Tibial nerve (tissue), 4 donors: ENCODE measurements at regions not wholly inside any gene's neighbourhood (a gene's known extent, or its start where the extent isn't known, plus 50 kb on each side); places are given as distances from the start of the nearest gene placed in this dataset.

Experiments
- EP300 ChIP-seq, 2 donors: sonication (generic); formaldehyde crosslinking; IDR thresholded peaks; one replicate each; pipeline ENCODE4 v1.6.1; 2017; ENCODE audit warnings: antibody characterized with exemption in 2 of 2, mild to moderate bottlenecking in 1 of 2
- POLR2A ChIP-seq, 2 donors: fragments of 450-650 bp; IDR thresholded peaks; one replicate each; pipeline ENCODE4 v1.6.1; 2017; ENCODE audit warnings: antibody characterized with exemption in 2 of 2, mild to moderate bottlenecking in 2 of 2, moderate library complexity in 2 of 2
- TF ChIP-seq, protein P1 (sequence below), 5 experiments: fragments of 200-600 bp in 3 of 5; fragments of 450-650 bp in 2 of 5; sonication (generic) in 3 of 5; IDR thresholded peaks; one replicate each; pipeline ENCODE4 v1.5.1; 2016 to 2019; ENCODE audit warnings: antibody characterized with exemption in 5 of 5, mild to moderate bottlenecking in 3 of 5, moderate library complexity in 2 of 5

DNA sequence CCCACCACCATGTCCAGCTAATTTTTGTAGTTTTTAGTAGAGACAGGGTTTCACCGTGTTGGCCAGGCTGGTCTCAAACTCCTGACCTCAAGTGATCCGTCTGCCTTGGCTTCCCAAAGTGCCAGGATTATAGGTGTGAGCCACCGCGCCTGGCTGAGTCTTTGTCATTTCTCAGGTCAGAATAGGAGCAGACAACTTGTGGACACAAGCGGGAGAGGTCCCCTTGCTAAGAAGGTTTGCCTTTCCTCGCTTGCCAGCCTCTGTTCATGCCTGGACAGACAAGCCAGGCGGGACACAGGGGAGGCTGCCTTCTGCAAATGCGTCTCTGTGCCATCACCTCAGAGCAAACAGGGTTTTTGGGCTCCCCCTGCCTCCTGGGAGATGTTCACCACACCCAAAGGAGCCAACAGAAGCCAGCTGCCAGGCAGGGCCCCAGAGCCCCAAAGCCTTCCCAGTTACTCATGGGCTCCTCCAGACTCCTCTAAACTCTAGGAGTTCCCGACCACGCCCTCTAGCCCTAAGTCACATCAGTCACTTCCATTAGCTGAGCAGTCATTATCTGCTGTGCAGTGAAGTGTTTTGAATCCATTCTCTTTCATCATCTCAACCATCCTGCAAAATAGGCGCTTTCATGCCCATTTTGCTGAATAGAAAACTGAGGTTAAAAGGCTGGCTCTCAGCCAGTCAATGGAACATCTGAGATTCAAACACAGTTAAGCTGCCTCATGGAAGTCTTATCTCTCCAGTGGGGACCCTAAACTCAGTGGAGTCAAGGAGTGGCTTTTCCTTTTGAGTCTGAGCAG, 245.0 kb downstream of the UACA start:
- TF ChIP-seq, protein P1, sequence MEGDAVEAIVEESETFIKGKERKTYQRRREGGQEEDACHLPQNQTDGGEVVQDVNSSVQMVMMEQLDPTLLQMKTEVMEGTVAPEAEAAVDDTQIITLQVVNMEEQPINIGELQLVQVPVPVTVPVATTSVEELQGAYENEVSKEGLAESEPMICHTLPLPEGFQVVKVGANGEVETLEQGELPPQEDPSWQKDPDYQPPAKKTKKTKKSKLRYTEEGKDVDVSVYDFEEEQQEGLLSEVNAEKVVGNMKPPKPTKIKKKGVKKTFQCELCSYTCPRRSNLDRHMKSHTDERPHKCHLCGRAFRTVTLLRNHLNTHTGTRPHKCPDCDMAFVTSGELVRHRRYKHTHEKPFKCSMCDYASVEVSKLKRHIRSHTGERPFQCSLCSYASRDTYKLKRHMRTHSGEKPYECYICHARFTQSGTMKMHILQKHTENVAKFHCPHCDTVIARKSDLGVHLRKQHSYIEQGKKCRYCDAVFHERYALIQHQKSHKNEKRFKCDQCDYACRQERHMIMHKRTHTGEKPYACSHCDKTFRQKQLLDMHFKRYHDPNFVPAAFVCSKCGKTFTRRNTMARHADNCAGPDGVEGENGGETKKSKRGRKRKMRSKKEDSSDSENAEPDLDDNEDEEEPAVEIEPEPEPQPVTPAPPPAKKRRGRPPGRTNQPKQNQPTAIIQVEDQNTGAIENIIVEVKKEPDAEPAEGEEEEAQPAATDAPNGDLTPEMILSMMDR (IDR thresholded peaks at IDR 0.05), result no peak
- TF ChIP-seq POLR2A (IDR thresholded peaks at IDR 0.05) (no peak), EP300 (IDR thresholded peaks at IDR 0.05) (no peak)
